Choroid plexus epithelial cell (primary cell): ENCODE measurements at regions not wholly inside any gene's neighbourhood (a gene's known extent, or its start where the extent isn't known, plus 50 kb on each side); places are given as distances from the start of the nearest gene placed in this dataset.
A peak's percentile ranks its signal among the peaks of the same experiment; 100 is the strongest.
"Not testable (repeated sequence)": the region's sequence is repeated elsewhere in the genome, so short reads cannot be mapped to it uniquely, and the experiment has no call there.

Source experiments
- DNase-seq: peaks from one replicate; pipeline ENCODE4 v3.0.0-alpha.2; 2010; ENCODE audit warnings: low read depth
- H3K4me3 ChIP-seq: 2 replicates; pipeline ENCODE4 v1.5.1; 2011; ENCODE audit warnings: low read depth, mild to moderate bottlenecking, control low read depth, low read length, moderate library complexity
- TF ChIP-seq, protein P1 (sequence below): conservative IDR thresholded peaks from 2 replicates; pipeline ENCODE4 v1.5.1; 2011; ENCODE audit warnings: low read depth, mild to moderate bottlenecking, control low read depth, inconsistent platforms, low read length, moderate library complexity

DNA sequence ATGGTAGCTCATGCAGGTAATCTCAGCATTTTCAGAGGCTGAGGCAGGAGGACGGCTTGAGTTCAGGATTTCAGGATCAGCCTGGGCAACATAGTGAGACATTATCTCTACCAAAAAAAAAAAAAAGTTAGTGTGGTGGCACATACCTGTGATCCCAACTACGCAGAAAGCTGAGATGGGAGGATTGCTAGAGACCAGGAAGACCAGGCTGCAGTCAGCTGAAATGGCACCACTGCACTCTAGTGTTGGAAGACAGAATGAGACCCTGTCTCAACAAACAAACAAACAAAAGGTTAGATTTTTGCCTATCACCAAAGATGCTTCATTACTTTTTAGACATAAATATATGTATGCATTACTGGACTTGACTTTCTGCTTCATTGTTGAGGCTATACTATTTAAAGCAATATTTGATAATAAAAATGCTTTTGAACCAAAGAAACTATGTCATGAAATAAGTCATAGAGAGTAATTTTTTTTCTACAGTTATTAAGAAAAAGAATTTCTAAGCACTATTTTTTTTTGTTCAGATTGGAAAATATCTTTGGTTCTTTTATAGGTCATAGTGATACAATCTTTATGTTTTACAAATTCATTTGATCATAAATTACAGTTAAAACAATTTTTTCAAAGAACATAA is 1180.1 kb upstream of the ATXN8OS start:
- TF ChIP-seq, protein P1, sequence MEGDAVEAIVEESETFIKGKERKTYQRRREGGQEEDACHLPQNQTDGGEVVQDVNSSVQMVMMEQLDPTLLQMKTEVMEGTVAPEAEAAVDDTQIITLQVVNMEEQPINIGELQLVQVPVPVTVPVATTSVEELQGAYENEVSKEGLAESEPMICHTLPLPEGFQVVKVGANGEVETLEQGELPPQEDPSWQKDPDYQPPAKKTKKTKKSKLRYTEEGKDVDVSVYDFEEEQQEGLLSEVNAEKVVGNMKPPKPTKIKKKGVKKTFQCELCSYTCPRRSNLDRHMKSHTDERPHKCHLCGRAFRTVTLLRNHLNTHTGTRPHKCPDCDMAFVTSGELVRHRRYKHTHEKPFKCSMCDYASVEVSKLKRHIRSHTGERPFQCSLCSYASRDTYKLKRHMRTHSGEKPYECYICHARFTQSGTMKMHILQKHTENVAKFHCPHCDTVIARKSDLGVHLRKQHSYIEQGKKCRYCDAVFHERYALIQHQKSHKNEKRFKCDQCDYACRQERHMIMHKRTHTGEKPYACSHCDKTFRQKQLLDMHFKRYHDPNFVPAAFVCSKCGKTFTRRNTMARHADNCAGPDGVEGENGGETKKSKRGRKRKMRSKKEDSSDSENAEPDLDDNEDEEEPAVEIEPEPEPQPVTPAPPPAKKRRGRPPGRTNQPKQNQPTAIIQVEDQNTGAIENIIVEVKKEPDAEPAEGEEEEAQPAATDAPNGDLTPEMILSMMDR, result peak; percentile 36
- no peak overlapping the region for H3K4me3 ChIP-seq

DNA sequence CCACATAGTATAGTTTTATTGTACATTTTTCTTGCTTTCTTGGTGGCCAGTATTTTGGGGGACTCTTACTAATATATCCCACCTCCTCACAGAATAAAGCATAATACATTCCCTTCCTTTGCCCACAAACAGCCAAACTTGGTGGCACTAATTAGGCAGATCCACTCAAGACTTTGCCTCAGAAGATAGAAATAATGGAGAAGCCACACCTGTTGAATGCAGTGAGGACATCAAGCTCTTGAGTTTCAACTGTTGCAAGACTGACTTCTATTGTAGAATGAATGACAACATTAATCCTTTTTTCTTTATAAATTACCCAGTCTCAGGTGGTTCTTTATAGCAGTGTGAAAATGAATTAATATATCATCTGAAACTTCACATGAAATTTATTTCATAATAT is 1183.6 kb upstream of the ATXN8OS start:
- no peak overlapping the region for H3K4me3 ChIP-seq
- no peak for DNase-seq
- TF ChIP-seq, protein P1, result no peak

More for the DNA sequence above, 1180.1 kb upstream of the ATXN8OS start:
- peak; percentile 11 for DNase-seq

GRCh38 chr13:68908879-68909278 is 1198.7 kb upstream of the ATXN8OS start:
- DNase-seq, result no peak
- TF ChIP-seq, protein P1, result no peak
- no peak overlapping the region for H3K4me3 ChIP-seq

GRCh38 chr13:68905186-68905585 is 1202.4 kb upstream of the ATXN8OS start:
- TF ChIP-seq, protein P1, result no peak
- no peak for DNase-seq
- H3K4me3 ChIP-seq, result no peak overlapping the region

GRCh38 chr13:68897331-68897928 is 1210.2 kb upstream of the ATXN8OS start:
- no peak overlapping the region for H3K4me3 ChIP-seq
- TF ChIP-seq, protein P1, result no peak
- no peak for DNase-seq

GRCh38 chr13:68895696-68896095 is 1211.9 kb upstream of the ATXN8OS start:
- no peak for DNase-seq
- H3K4me3 ChIP-seq, result no peak overlapping the region
- TF ChIP-seq, protein P1, result no peak

DNA sequence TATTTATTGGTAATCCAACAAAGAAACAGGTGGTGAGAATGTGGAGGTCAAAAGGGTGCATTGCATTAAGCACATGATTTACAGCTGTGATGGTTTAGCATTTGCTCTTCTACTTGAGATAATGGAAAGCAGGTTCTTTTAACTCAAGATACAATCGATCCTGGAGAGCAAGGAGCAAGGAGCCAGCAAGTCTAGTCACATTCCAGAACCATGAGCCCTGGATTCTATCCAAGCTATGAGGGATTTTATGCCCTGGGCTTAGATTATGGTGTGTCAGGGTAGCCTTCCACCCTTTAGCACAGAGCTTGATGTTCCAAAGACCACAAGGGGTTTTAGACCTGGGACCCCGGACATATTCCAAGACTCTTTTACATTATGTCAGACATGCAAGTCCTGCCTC is 1213.9 kb upstream of the ATXN8OS start:
- not testable (repeated sequence) for DNase-seq, H3K4me3 ChIP-seq

DNA sequence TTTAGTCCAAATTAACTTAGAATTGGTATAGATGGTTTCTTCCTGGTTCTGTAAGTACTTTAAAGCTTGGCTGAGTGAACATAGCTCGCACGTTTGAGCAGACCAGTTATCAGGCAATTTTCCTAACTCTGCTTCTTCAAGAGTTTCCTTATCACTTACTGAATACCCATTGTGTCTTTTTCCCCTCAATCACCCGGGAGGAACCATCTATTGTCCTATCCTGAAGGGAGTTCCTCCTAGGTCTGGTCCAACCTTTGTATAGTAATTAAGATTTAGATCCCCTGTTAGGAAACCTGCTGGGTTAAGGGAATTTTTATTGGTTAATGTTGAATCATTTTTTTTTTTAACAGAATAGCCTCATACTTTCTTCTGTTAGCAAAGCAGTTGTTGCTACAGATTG is 1215.0 kb upstream of the ATXN8OS start:
- not testable (repeated sequence) for H3K4me3 ChIP-seq, DNase-seq

GRCh38 chr13:68890101-68890500 is 1217.5 kb upstream of the ATXN8OS start:
- not testable (repeated sequence) for DNase-seq, H3K4me3 ChIP-seq
